Urothelium cell line (cell line): ENCODE measurements at regions not wholly inside any gene's neighbourhood (a gene's known extent, or its start where the extent isn't known, plus 50 kb on each side); places are given as distances from the start of the nearest gene placed in this dataset.
"Not testable (repeated sequence)": the region's sequence is repeated elsewhere in the genome, so short reads cannot be mapped to it uniquely, and the experiment has no call there.

Experiments used
- DNase-seq: peaks from one replicate; pipeline ENCODE4 v3.0.0; 2011; ENCODE audit warnings: low spot score, mixed read lengths
- FAIRE-seq: peaks from 2 replicates; lab custom pipeline; 2011; peaks lifted over from hg19 to GRCh38; lab: Jason Lieb, UNC

GRCh38 chr5:57923094-57923493, 440.5 kb upstream of the ACTBL2 start:
- not testable (repeated sequence) for FAIRE-seq, DNase-seq

- DNase-seq: no peak
- no peak for FAIRE-seq
Measured at GRCh38 chr5:57917004-57917403, 434.4 kb upstream of the ACTBL2 start.

GRCh38 chr5:57915536-57915935, 432.9 kb upstream of the ACTBL2 start:
- FAIRE-seq (no peak), DNase-seq (no peak)

GRCh38 chr5:57911438-57911837, 428.8 kb upstream of the ACTBL2 start:
- no peak for FAIRE-seq
- no peak for DNase-seq

GRCh38 chr5:57906671-57907070, 424.1 kb upstream of the ACTBL2 start:
- FAIRE-seq: no peak
- DNase-seq: no peak

GRCh38 chr5:57903458-57903857, 420.8 kb upstream of the ACTBL2 start:
- DNase-seq: no peak
- FAIRE-seq: no peak

GRCh38 chr5:57902095-57902494, 419.5 kb upstream of the ACTBL2 start:
- FAIRE-seq (no peak), DNase-seq (no peak)

- DNase-seq: no peak
- no peak for FAIRE-seq
Measured at GRCh38 chr5:57900381-57900944, 417.9 kb upstream of the ACTBL2 start.

GRCh38 chr5:57896576-57896975, 414.0 kb upstream of the ACTBL2 start:
- DNase-seq (no peak), FAIRE-seq (no peak)

- no peak for DNase-seq
- no peak for FAIRE-seq
Measured at GRCh38 chr5:57895766-57896165, 413.2 kb upstream of the ACTBL2 start.

- DNase-seq (no peak), FAIRE-seq (no peak)
Measured at GRCh38 chr5:57893926-57894325, 411.3 kb upstream of the ACTBL2 start.

- no peak for DNase-seq
- FAIRE-seq: no peak
Measured at GRCh38 chr5:57891443-57891842, 408.8 kb upstream of the ACTBL2 start.

- DNase-seq: peak; percentile 84
- FAIRE-seq: peak; percentile 90
Measured at GRCh38 chr5:57889558-57889957, 406.9 kb upstream of the ACTBL2 start.

GRCh38 chr5:57887851-57888621, 405.4 kb upstream of the ACTBL2 start:
- DNase-seq (peak; percentile 78), FAIRE-seq (no peak)

- DNase-seq: no peak
- FAIRE-seq: no peak
Measured at GRCh38 chr5:57884346-57885102, 401.9 kb upstream of the ACTBL2 start.

- DNase-seq: no peak
- FAIRE-seq: no peak
Measured at GRCh38 chr5:57880216-57880615, 397.6 kb upstream of the ACTBL2 start.

- FAIRE-seq (no peak), DNase-seq (peak; percentile 14)
Measured at GRCh38 chr5:57878301-57878722, 395.7 kb upstream of the ACTBL2 start.

GRCh38 chr5:57871496-57871895, 388.9 kb upstream of the ACTBL2 start:
- FAIRE-seq: no peak

GRCh38 chr5:57870267-57870666, 387.7 kb upstream of the ACTBL2 start:
- DNase-seq, FAIRE-seq: not testable (repeated sequence)

More at GRCh38 chr5:57871496-57871895, 388.9 kb upstream of the ACTBL2 start:
- no peak for DNase-seq

GRCh38 chr5:57863661-57864060, 381.1 kb upstream of the ACTBL2 start:
- no peak for FAIRE-seq
- no peak for DNase-seq

- DNase-seq (no peak), FAIRE-seq (no peak)
Measured at GRCh38 chr5:57862942-57863341, 380.3 kb upstream of the ACTBL2 start.

- FAIRE-seq (no peak), DNase-seq (no peak)
Measured at GRCh38 chr5:57862471-57862911, 379.9 kb upstream of the ACTBL2 start.
